GM12878 (cell line): ENCODE measurements at regions not wholly inside any gene's neighbourhood (a gene's known extent, or its start where the extent isn't known, plus 50 kb on each side); places are given as distances from the start of the nearest gene placed in this dataset.
A peak's percentile ranks its signal among the peaks of the same experiment; 100 is the strongest.

Experiments
- ATAC-seq: fragments of 200-7000 bp; cut with Tn5 transposase; 3 replicates; pipeline ENCODE4 v1.9.1; 2020; ENCODE audit warnings: mild to moderate bottlenecking, moderate library complexity
- BruUV-seq: library from RNA; stranded (reverse); fragments of 400-500 nt; replicated peaks from 2 replicates; lab custom pipeline; 2021; lab: Mats Ljungman, UMichigan
- CTCF ChIA-PET: fragments of 300-600 bp; sonication (Branson Sonifier 250); formaldehyde crosslinking; extraction: SDS; loops from one replicate; lab custom pipeline; 2021; ENCODE audit warnings: inconsistent platforms; lab: Yijun Ruan, JAX
- POLR2A ChIA-PET: fragments of 350-600 bp; formaldehyde crosslinking; extraction: SDS; loops from one replicate; lab custom pipeline; 2021; ENCODE audit warnings: inconsistent platforms; lab: Charles Lee
- RAD21 ChIA-PET: fragments of 300-600 bp; sonication (Branson Sonifier 250); formaldehyde crosslinking; loops from one replicate; lab custom pipeline; 2023; ENCODE audit warnings: antibody characterized with exemption; ENCODE audit not compliant: unreplicated experiment; lab: Charles Lee
- SMC1A ChIA-PET: fragments of 300-600 bp; sonication (Branson Sonifier 250); formaldehyde crosslinking; loops from one replicate; lab custom pipeline; 2023; ENCODE audit not compliant: unreplicated experiment, uncharacterized antibody; lab: Charles Lee
- DNase-seq: peaks from one replicate; pipeline ENCODE4 v3.0.0-alpha.2; 2011; ENCODE audit warnings: low read depth, low spot score
- FAIRE-seq: peaks from 3 replicates; lab custom pipeline; 2011; peaks lifted over from hg19 to GRCh38; lab: Jason Lieb, UNC
- H2AFZ ChIP-seq: 2 replicates; pipeline ENCODE4 v1.6.0; 2011; ENCODE audit warnings: low read depth, low read length, control low read depth; ENCODE audit not compliant: control insufficient read depth
- H3K27ac ChIP-seq: 2 replicates; pipeline ENCODE4 v1.5.1; 2011; ENCODE audit warnings: control low read depth; ENCODE audit not compliant: control insufficient read depth, insufficient read depth
- H3K27me3 ChIP-seq, 2 experiments: replicated peaks in 1 of 2; 2 replicates each; pipeline versions ENCODE4 v1.6.0 to v1.6.1; 2011; ENCODE audit warnings: low read length in 1 of 2; ENCODE audit not compliant: control insufficient read depth in 2 of 2, insufficient read depth in 2 of 2
- H3K36me3 ChIP-seq, 2 experiments: 2 replicates each; pipeline ENCODE4 v1.5.1; 2011; ENCODE audit warnings: low read length in 1 of 2; ENCODE audit not compliant: control insufficient read depth in 2 of 2, insufficient read depth in 2 of 2
- H3K4me1 ChIP-seq: 2 replicates; pipeline ENCODE4 v1.6.1; 2011; ENCODE audit warnings: mild to moderate bottlenecking, low read length, moderate library complexity, mixed read lengths; ENCODE audit not compliant: control insufficient read depth, insufficient read depth
- H3K4me2 ChIP-seq: 2 replicates; pipeline ENCODE4 v1.6.0; 2011; ENCODE audit warnings: control low read depth; ENCODE audit not compliant: control insufficient read depth, insufficient read depth
- H3K4me3 ChIP-seq: fragments of 200-600 bp; sonication (generic); 2 replicates; pipeline ENCODE4 v1.5.1; 2016
- H3K79me2 ChIP-seq: 2 replicates; pipeline ENCODE4 v1.6.0; 2011; ENCODE audit warnings: low read length; ENCODE audit not compliant: control insufficient read depth, insufficient read depth
- H3K9ac ChIP-seq: 2 replicates; pipeline ENCODE4 v1.8.0; 2011; ENCODE audit warnings: low read length, control low read depth, mixed read lengths; ENCODE audit not compliant: control insufficient read depth, insufficient read depth
- H3K9me3 ChIP-seq: replicated peaks from 3 replicates; pipeline ENCODE4 v1.5.1; 2011; ENCODE audit warnings: mild to moderate bottlenecking, low read length; ENCODE audit not compliant: control insufficient read depth, insufficient read depth
- H4K20me1 ChIP-seq: 2 replicates; pipeline ENCODE4 v1.6.0; 2011; ENCODE audit not compliant: control insufficient read depth, insufficient read depth
- CBX3 ChIP-seq: fragments of 200-600 bp; sonication (generic); IDR thresholded peaks from 2 replicates; pipeline ENCODE4 v1.6.1; 2016; ENCODE audit warnings: low read depth, borderline replicate concordance
- HDAC2 ChIP-seq: fragments of 200-600 bp; sonication (generic); IDR thresholded peaks from 2 replicates; pipeline ENCODE4 v1.6.1; 2017
- ZNF217 ChIP-seq: fragments of 450-650 bp; IDR thresholded peaks from 2 replicates; pipeline ENCODE4 v1.6.1; 2017; ENCODE audit warnings: antibody characterized with exemption, mild to moderate bottlenecking
- WGBS: methylation state at CpG from one replicate; pipeline ENCODE4 v1.1.6; 2016; ENCODE audit warnings: low lambda C conversion rate; ENCODE audit not compliant: insufficient replicate concordance, insufficient coverage; ENCODE audit errors: missing lambda C conversion rate; 5-methylcytosine and 5-hydroxymethylcytosine counted together
- in situ Hi-C: fragments of 300-500 bp; cut with MboI; formaldehyde crosslinking; loops from 9 replicates; pipeline ENCODE4 v1.14.3; 2018; ENCODE audit warnings: mixed read lengths
- intact Hi-C: fragments of 100-400 bp; cut with micrococcal nuclease; formaldehyde crosslinking; loops from one replicate; pipeline ENCODE4 v1.14.2; 2022; ENCODE audit not compliant: unreplicated experiment
- TF ChIP-seq, protein P1 (sequence below): fragments of 450-650 bp; IDR thresholded peaks from 2 replicates; pipeline ENCODE4 v1.6.1; 2017; ENCODE audit warnings: mild to moderate bottlenecking, moderate library complexity
- TF ChIP-seq, protein P2 (sequence below), 3 experiments: IDR thresholded peaks in 2 of 3; conservative IDR thresholded peaks in 1 of 3; 2 replicates each; pipeline ENCODE4 v1.5.1; 2011; ENCODE audit warnings: low read depth in 3 of 3, low read length in 3 of 3, mild to moderate bottlenecking in 3 of 3, control low read depth in 2 of 3, moderate library complexity in 2 of 3, inconsistent platforms in 1 of 3, mixed read lengths in 1 of 3; ENCODE audit not compliant: control insufficient read depth in 2 of 3, insufficient read depth in 1 of 3; ENCODE audit errors: extremely low read depth in 1 of 3
- TF ChIP-seq, protein P3 (sequence below): fragments of 450-650 bp; IDR thresholded peaks from 2 replicates; pipeline ENCODE4 v1.6.1; 2017; ENCODE audit warnings: antibody characterized with exemption, mild to moderate bottlenecking, moderate library complexity

DNA sequence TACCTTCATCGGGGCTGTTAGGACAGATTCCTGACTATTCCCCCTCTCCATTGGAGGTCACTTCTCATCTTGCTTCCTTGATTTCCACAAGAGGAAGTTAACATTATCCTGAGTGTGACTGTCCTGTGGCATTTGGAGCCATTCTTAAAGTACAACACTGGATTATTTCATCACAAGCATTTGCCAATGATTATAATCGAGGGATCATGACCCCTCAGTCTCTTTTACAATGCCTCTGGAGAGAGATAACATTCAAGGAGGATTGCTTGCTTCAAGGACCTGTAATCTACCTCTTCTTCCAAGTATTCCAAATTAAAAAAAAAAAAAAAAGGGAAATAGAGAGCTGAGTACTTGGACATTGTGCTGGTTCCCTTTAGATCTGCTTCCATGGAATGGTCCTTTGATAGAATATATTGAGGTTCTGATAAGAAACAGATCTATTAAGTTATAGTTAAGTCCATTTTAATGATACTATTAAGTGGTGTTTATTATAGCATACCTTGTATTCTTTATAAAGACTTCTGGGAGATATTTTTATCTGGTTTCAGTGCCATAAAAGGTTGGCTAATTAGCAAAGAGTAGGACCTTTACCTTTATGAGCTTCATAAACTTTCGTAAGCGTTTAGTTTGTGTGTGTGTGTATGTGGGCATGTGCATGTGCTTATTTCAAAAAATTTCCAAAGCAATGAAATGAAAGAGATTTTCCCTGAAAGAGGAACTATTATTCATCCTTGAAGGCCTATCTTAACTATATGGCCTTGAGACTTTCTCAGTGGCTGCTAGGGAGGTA is 469.1 kb downstream of the DHX35 start:
- no peaks in the 10 kb centered on the region for H3K4me1 ChIP-seq
- no peak overlapping the region for H2AFZ ChIP-seq
- H3K4me2 ChIP-seq, result no peak overlapping the region
- no peak overlapping the region for H3K9ac ChIP-seq
- no peaks in the 10 kb centered on the region for H3K27me3 ChIP-seq
- H3K79me2 ChIP-seq, result no peaks in the 10 kb centered on the region
- no peak for ATAC-seq
- no TSS peak for BruUV-seq
- no peaks in the 10 kb centered on the region for H4K20me1 ChIP-seq
- ChIA-PET RAD21 (interaction anchor here (0.6 kb wide), 1 partner anchor 19 kb away, joined by 3 read pairs; no protein-coding TSS in a partner anchor), SMC1A (no interaction called here), CTCF (no interaction called here), POLR2A (no interaction called here)
- no peak overlapping the region for H3K4me3 ChIP-seq
- intact Hi-C loops (no loop called here), in situ Hi-C loops (no loop called here)
- no peaks in the 10 kb centered on the region for H3K36me3 ChIP-seq
- H3K9me3 ChIP-seq, result no peaks in the 10 kb centered on the region
- 13% methylated on average over 4 of the region's 4 CpGs for WGBS
- H3K27ac ChIP-seq, result no peak overlapping the region
- no peak for TF ChIP-seq ZNF217
- FAIRE-seq, result no peak
- no peak for DNase-seq

DNA sequence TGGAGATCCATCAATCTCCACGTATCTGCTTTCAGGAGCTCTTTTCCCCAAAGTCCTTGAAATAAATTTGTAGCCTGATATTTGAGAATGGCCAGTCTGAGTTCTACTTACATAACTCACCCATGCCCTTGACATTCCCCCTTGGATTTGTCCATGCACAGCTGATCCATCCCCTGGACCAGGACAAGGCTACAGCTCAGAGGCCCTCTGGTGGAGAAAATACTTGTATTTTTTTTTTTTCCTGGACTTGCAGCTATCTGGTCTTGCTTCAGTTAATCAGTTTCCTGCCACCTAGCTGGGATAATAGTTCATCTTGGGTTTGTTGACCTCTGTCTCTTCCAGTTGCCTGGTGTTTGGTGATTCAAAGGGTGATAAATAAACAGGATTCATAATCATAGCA is 467.6 kb downstream of the DHX35 start:
- FAIRE-seq, result no peak
- Histone ChIP-seq H3K4me3 (no peak overlapping the region), H3K4me1 (no peaks in the 10 kb centered on the region), H3K79me2 (no peaks in the 10 kb centered on the region), H3K9me3 (no peaks in the 10 kb centered on the region), H4K20me1 (no peaks in the 10 kb centered on the region), H3K27me3 (no peaks in the 10 kb centered on the region), H3K9ac (no peak overlapping the region), H2AFZ (no peak overlapping the region), H3K36me3 (no peaks in the 10 kb centered on the region), H3K27ac (no peak overlapping the region), H3K4me2 (no peak overlapping the region)
- WGBS, result 0% methylated on average over 1 of the region's 1 CpG
- DNase-seq, result no peak
- no peak for ATAC-seq
- ChIA-PET RAD21 (interaction anchor here (1.3 kb wide), 1 partner anchor 23 kb away, joined by 4 read pairs; no protein-coding TSS in a partner anchor), SMC1A (interaction anchor here (0.7 to 1.1 kb wide), 5 partner anchors 12 to 163 kb away, joined by 3 to 5 read pairs (median 4); no protein-coding TSS in a partner anchor), POLR2A (no interaction called here), CTCF (interaction anchor here (0.6 to 1.7 kb wide), 10 partner anchors 11 to 444 kb away, joined by 3 to 8 read pairs (median 4); no protein-coding TSS in a partner anchor)
- intact Hi-C loops, result no loop called here
- no TSS peak for BruUV-seq
- in situ Hi-C loops, result no loop called here
- TF ChIP-seq, protein P1, sequence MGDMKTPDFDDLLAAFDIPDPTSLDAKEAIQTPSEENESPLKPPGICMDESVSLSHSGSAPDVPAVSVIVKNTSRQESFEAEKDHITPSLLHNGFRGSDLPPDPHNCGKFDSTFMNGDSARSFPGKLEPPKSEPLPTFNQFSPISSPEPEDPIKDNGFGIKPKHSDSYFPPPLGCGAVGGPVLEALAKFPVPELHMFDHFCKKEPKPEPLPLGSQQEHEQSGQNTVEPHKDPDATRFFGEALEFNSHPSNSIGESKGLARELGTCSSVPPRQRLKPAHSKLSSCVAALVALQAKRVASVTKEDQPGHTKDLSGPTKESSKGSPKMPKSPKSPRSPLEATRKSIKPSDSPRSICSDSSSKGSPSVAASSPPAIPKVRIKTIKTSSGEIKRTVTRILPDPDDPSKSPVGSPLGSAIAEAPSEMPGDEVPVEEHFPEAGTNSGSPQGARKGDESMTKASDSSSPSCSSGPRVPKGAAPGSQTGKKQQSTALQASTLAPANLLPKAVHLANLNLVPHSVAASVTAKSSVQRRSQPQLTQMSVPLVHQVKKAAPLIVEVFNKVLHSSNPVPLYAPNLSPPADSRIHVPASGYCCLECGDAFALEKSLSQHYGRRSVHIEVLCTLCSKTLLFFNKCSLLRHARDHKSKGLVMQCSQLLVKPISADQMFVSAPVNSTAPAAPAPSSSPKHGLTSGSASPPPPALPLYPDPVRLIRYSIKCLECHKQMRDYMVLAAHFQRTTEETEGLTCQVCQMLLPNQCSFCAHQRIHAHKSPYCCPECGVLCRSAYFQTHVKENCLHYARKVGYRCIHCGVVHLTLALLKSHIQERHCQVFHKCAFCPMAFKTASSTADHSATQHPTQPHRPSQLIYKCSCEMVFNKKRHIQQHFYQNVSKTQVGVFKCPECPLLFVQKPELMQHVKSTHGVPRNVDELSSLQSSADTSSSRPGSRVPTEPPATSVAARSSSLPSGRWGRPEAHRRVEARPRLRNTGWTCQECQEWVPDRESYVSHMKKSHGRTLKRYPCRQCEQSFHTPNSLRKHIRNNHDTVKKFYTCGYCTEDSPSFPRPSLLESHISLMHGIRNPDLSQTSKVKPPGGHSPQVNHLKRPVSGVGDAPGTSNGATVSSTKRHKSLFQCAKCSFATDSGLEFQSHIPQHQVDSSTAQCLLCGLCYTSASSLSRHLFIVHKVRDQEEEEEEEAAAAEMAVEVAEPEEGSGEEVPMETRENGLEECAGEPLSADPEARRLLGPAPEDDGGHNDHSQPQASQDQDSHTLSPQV, result no peak
- TF ChIP-seq, protein P2, sequence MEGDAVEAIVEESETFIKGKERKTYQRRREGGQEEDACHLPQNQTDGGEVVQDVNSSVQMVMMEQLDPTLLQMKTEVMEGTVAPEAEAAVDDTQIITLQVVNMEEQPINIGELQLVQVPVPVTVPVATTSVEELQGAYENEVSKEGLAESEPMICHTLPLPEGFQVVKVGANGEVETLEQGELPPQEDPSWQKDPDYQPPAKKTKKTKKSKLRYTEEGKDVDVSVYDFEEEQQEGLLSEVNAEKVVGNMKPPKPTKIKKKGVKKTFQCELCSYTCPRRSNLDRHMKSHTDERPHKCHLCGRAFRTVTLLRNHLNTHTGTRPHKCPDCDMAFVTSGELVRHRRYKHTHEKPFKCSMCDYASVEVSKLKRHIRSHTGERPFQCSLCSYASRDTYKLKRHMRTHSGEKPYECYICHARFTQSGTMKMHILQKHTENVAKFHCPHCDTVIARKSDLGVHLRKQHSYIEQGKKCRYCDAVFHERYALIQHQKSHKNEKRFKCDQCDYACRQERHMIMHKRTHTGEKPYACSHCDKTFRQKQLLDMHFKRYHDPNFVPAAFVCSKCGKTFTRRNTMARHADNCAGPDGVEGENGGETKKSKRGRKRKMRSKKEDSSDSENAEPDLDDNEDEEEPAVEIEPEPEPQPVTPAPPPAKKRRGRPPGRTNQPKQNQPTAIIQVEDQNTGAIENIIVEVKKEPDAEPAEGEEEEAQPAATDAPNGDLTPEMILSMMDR (IDR thresholded peaks at IDR 0.05 in 2 of 3, conservative IDR thresholded peaks at IDR 0.05 in 1 of 3; ENCODE audit: control insufficient read depth in 2 of 3, extremely low read depth in 1 of 3, insufficient read depth in 1 of 3, low read depth in 3 of 3, low read length in 3 of 3), result peak; percentile 10 to 17 (median 11); a peak in 3 of 6 replicates
- TF ChIP-seq HDAC2 (no peak), CBX3 (no peak)
- TF ChIP-seq, protein P3, sequence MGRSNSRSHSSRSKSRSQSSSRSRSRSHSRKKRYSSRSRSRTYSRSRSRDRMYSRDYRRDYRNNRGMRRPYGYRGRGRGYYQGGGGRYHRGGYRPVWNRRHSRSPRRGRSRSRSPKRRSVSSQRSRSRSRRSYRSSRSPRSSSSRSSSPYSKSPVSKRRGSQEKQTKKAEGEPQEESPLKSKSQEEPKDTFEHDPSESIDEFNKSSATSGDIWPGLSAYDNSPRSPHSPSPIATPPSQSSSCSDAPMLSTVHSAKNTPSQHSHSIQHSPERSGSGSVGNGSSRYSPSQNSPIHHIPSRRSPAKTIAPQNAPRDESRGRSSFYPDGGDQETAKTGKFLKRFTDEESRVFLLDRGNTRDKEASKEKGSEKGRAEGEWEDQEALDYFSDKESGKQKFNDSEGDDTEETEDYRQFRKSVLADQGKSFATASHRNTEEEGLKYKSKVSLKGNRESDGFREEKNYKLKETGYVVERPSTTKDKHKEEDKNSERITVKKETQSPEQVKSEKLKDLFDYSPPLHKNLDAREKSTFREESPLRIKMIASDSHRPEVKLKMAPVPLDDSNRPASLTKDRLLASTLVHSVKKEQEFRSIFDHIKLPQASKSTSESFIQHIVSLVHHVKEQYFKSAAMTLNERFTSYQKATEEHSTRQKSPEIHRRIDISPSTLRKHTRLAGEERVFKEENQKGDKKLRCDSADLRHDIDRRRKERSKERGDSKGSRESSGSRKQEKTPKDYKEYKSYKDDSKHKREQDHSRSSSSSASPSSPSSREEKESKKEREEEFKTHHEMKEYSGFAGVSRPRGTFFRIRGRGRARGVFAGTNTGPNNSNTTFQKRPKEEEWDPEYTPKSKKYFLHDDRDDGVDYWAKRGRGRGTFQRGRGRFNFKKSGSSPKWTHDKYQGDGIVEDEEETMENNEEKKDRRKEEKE, result no peak
